Activated naive CD8-positive, alpha-beta T cell treated with anti-CD3 and anti-CD28 coated beads, Interleukin-2, amount 50 U/mL, for 24 hours (primary cell): ENCODE measurements at regions not wholly inside any gene's neighbourhood (a gene's known extent, or its start where the extent isn't known, plus 50 kb on each side); places are given as distances from the start of the nearest gene placed in this dataset.

Experiments used
- ATAC-seq: fragments of 150-1000 bp; cut with Tn5 transposase; one replicate; pipeline ENCODE4 v1.10.0; 2021
- DNase-seq: peaks from one replicate; pipeline ENCODE4 v3.0.0; 2021
- H3K27ac Mint-ChIP-seq: one replicate; pipeline ENCODE4 v1.8.0; 2021; ENCODE audit warnings: mild to moderate bottlenecking, mixed read lengths
- H3K27me3 Mint-ChIP-seq: one replicate; pipeline ENCODE4 v1.8.0; 2021; ENCODE audit warnings: mixed read lengths
- H3K36me3 Mint-ChIP-seq: one replicate; pipeline ENCODE4 v1.8.0; 2021; ENCODE audit warnings: low read depth, mixed read lengths
- H3K4me1 Mint-ChIP-seq: one replicate; pipeline ENCODE4 v1.8.0; 2021; ENCODE audit warnings: mixed read lengths
- H3K4me3 Mint-ChIP-seq: one replicate; pipeline ENCODE4 v1.8.0; 2021; ENCODE audit warnings: mild to moderate bottlenecking, moderate library complexity, mixed read lengths
- H3K9me3 Mint-ChIP-seq: one replicate; pipeline ENCODE4 v1.8.0; 2021; ENCODE audit warnings: mixed read lengths

- ATAC-seq (no peak), DNase-seq (no peak)
- Mint-ChIP-seq H3K4me3 (no peak overlapping the region), H3K4me1 (no peaks in the 10 kb centered on the region), H3K36me3 (no peaks in the 10 kb centered on the region), H3K9me3 (no peaks in the 10 kb centered on the region), H3K27me3 (no peaks in the 10 kb centered on the region), H3K27ac (no peak overlapping the region)
These were observed 63.3 kb upstream of the GALNT5 start for GRCh38 chr2:157194097-157194688.

GRCh38 chr2:157194844-157195243, 62.7 kb upstream of the GALNT5 start:
- H3K27me3 Mint-ChIP-seq = no peaks in the 10 kb centered on the region
- no peaks in the 10 kb centered on the region for H3K4me1 Mint-ChIP-seq
- H3K4me3 Mint-ChIP-seq = no peak overlapping the region
- ATAC-seq (no peak), DNase-seq (no peak)
- no peaks in the 10 kb centered on the region for H3K9me3 Mint-ChIP-seq
- H3K36me3 Mint-ChIP-seq = no peaks in the 10 kb centered on the region
- H3K27ac Mint-ChIP-seq = no peak overlapping the region

GRCh38 chr2:157196956-157197355, 60.5 kb upstream of the GALNT5 start:
- no peak overlapping the region for H3K4me3 Mint-ChIP-seq
- no peaks in the 10 kb centered on the region for H3K27me3 Mint-ChIP-seq
- no peaks in the 10 kb centered on the region for H3K4me1 Mint-ChIP-seq
- H3K9me3 Mint-ChIP-seq = no peaks in the 10 kb centered on the region
- ATAC-seq (no peak), DNase-seq (no peak)
- no peak overlapping the region for H3K27ac Mint-ChIP-seq
- H3K36me3 Mint-ChIP-seq = no peaks in the 10 kb centered on the region

- H3K36me3 Mint-ChIP-seq = no peaks in the 10 kb centered on the region
- no peak overlapping the region for H3K4me3 Mint-ChIP-seq
- no peak for DNase-seq
- no peak for ATAC-seq
- no peak overlapping the region for H3K27ac Mint-ChIP-seq
- no peaks in the 10 kb centered on the region for H3K27me3 Mint-ChIP-seq
- no peaks in the 10 kb centered on the region for H3K9me3 Mint-ChIP-seq
- H3K4me1 Mint-ChIP-seq = no peaks in the 10 kb centered on the region
These were observed 59.7 kb upstream of the GALNT5 start for GRCh38 chr2:157197848-157198247.

GRCh38 chr2:157203651-157204050, 53.9 kb upstream of the GALNT5 start:
- no peaks in the 10 kb centered on the region for H3K27me3 Mint-ChIP-seq
- H3K36me3 Mint-ChIP-seq = no peaks in the 10 kb centered on the region
- no peaks in the 10 kb centered on the region for H3K4me1 Mint-ChIP-seq
- H3K9me3 Mint-ChIP-seq = no peaks in the 10 kb centered on the region
- DNase-seq (no peak), ATAC-seq (no peak)
- H3K4me3 Mint-ChIP-seq = no peak overlapping the region
- H3K27ac Mint-ChIP-seq = no peak overlapping the region

GRCh38 chr2:157204401-157204800, 53.1 kb upstream of the GALNT5 start:
- Mint-ChIP-seq H3K27me3 (no peaks in the 10 kb centered on the region), H3K4me1 (no peaks in the 10 kb centered on the region), H3K4me3 (no peak overlapping the region), H3K27ac (no peak overlapping the region), H3K9me3 (no peaks in the 10 kb centered on the region), H3K36me3 (no peaks in the 10 kb centered on the region)
- no peak for ATAC-seq
- DNase-seq = no peak

- Mint-ChIP-seq H3K4me1 (no peaks in the 10 kb centered on the region), H3K27me3 (peaks cover 6% of the 10 kb centered on the region), H3K27ac (no peak overlapping the region), H3K36me3 (no peaks in the 10 kb centered on the region), H3K9me3 (no peaks in the 10 kb centered on the region), H3K4me3 (no peak overlapping the region)
- ATAC-seq (no peak), DNase-seq (no peak)
These were observed 50.6 kb upstream of the GALNT5 start for GRCh38 chr2:157206916-157207315.
